WI38 (cell line): ENCODE measurements at regions not wholly inside any gene's neighbourhood (a gene's known extent, or its start where the extent isn't known, plus 50 kb on each side); places are given as distances from the start of the nearest gene placed in this dataset.

Experiments used
- H3K4me3 ChIP-seq: 2 replicates; pipeline ENCODE4 v1.5.1; 2011; ENCODE audit warnings: low read depth, mild to moderate bottlenecking, control low read depth, low read length
- TF ChIP-seq, protein P1 (sequence below): IDR thresholded peaks from 2 replicates; pipeline ENCODE4 v1.5.1; 2012; ENCODE audit warnings: low read depth, mild to moderate bottlenecking, control low read depth, low read length

- TF ChIP-seq, protein P1, sequence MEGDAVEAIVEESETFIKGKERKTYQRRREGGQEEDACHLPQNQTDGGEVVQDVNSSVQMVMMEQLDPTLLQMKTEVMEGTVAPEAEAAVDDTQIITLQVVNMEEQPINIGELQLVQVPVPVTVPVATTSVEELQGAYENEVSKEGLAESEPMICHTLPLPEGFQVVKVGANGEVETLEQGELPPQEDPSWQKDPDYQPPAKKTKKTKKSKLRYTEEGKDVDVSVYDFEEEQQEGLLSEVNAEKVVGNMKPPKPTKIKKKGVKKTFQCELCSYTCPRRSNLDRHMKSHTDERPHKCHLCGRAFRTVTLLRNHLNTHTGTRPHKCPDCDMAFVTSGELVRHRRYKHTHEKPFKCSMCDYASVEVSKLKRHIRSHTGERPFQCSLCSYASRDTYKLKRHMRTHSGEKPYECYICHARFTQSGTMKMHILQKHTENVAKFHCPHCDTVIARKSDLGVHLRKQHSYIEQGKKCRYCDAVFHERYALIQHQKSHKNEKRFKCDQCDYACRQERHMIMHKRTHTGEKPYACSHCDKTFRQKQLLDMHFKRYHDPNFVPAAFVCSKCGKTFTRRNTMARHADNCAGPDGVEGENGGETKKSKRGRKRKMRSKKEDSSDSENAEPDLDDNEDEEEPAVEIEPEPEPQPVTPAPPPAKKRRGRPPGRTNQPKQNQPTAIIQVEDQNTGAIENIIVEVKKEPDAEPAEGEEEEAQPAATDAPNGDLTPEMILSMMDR = no peak
- no peak overlapping the region for H3K4me3 ChIP-seq
Observed at GRCh38 chr5:165521816-165522610, 2016.6 kb downstream of the MAT2B start.

- TF ChIP-seq, protein P1 = no peak
Observed at GRCh38 chr5:165525271-165525670, 2019.9 kb downstream of the MAT2B start.

DNA sequence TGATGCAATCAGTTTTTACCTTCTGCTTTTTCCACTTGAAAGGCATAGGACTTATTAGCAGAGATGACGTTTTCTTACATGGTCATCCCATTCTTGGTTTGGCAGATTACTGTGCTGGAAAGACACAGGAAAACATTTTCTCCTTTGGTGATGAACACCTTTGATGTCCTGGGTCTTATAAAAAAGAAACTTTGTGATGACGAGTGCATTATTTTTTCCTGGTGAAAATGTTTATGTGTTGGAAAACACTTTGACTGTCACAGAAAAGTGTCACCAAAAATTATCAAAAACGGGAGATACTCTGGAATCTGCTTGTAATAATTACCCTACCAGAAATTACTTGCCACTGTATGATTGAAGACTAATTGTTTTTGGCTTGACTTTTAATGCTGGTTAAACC, 2020.9 kb downstream of the MAT2B start:
- TF ChIP-seq, protein P1 = no peak
- no peak overlapping the region for H3K4me3 ChIP-seq

More at GRCh38 chr5:165525271-165525670, 2019.9 kb downstream of the MAT2B start:
- no peak overlapping the region for H3K4me3 ChIP-seq

DNA sequence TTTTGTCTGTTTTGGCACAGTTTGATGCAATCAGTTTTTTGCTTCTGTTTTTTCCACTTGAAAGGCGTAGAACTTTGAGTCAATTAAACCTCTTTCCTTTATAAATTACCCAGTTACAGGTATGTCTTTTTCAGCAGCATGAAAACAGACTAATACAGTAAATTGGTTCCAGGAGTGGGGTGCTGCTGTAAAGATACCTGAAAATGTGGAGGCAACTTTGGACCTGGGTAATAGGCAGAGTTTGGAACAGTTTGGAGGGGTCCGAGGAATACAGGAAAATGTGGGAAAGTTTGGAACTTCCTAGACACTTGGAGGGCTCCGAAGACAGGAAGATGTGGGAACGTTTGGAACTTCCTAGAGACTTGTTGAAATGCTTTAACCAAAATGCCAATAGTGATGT, 2022.2 kb downstream of the MAT2B start:
- TF ChIP-seq, protein P1 = no peak
- H3K4me3 ChIP-seq = no peak overlapping the region

DNA sequence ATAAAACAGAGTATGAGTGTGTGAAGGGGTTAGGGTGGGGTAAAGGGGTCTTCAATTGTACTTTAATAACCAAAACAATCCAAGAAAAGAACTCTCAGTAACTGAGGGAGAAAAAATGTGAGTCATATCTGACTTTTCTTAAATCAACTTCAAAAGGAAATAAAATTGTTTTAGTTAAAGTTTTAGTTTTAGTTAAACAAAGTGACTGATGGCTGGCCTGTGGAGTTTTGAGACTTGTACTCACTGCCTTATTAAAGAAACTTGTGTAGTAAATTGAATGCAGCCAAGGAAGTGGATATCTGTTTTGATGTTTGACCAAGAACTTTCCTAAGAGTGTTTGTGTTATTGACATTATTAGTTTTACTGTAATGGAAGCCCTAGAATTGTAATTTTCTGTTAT, 2032.6 kb downstream of the MAT2B start:
- no peak overlapping the region for H3K4me3 ChIP-seq
- TF ChIP-seq, protein P1 = no peak

DNA sequence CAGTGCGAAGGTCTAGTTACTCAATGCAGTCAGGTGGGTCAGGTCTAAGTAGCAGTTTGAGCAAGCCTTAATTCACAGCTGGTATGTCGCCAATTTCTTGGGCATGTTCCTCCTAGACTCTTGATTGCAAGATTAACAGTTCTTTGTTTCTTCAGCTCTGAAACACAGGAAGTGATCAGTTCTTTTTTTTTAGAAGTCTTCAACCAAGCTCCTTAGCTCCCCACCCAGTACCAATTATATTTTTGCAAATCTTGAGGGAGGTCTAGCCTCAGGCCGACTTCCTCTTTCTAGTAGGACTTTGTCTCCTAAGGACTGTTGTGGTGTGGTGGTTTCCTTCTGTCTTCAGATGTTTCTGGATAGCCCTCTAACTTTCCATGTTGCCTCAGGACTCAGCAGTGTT, 2054.2 kb downstream of the MAT2B start:
- H3K4me3 ChIP-seq = no peak overlapping the region
- TF ChIP-seq, protein P1 = no peak

DNA sequence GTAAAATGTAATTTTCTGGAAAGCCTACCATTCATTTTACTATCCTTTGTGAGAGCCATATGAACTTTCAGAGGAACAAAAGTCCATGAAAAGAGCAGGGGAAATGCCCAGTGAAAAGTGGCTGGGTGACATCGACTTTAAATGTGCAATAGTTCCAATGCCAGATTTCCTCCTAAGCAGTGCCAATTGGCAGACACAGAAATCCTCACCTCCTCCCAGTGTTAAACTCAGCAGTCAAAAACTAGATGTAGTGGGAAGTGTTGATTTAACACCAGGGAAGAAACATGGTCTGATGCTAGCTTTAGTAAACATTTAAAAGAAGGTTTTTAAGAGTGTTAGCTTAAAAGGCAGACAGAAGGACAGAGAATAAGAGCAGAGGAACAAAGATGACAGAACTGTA, 2055.2 kb downstream of the MAT2B start:
- TF ChIP-seq, protein P1 = no peak
- no peak overlapping the region for H3K4me3 ChIP-seq
